Right lung (tissue), 2 donors: ENCODE measurements at regions not wholly inside any gene's neighbourhood (a gene's known extent, or its start where the extent isn't known, plus 50 kb on each side); places are given as distances from the start of the nearest gene placed in this dataset.

ENCODE experiments used
- DNase-seq, 2 donors: peaks; one replicate each; pipeline ENCODE4 v3.0.0-alpha.2; 2013

DNA sequence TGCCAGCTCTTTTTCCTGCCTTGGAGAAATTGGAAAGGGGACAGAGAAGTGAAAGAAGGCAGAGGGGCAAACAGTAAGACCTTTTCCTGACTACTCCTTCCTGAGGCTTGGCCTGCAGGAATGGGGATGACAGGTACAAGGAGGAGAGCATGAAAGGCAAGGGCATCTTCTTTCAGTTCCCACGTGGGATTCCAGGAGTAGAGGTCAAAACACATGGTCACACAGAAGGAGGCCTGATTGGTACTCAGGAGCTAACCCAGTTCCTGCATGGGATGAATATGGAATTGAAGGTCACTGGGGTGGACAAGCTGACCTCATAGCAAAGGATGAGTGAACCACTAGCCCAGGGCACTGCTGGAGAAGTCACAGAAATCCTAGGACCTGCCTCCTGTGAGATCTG is 112.5 kb upstream of the ZNF366 start:
- DNase-seq = no peak

DNA sequence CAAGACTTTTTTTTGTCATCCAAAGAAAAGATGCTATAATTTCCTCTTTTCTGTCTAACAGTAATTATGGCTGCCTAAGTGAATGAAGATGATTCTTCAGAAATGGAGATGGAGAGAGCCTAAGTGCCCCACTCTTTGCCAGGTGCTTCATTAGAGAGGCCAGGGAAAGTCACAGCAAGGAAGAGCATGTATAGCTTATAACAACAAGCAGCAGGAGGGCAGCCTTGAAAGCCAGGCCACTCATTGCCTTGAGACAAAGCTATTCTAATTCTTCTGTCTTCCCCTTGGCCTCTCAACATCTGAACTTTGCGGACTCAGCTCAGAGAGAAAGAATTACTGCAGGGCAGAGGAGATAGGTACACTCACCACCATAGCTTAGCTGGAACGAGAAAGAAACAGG is 112.0 kb upstream of the ZNF366 start:
- DNase-seq = no peak

DNA sequence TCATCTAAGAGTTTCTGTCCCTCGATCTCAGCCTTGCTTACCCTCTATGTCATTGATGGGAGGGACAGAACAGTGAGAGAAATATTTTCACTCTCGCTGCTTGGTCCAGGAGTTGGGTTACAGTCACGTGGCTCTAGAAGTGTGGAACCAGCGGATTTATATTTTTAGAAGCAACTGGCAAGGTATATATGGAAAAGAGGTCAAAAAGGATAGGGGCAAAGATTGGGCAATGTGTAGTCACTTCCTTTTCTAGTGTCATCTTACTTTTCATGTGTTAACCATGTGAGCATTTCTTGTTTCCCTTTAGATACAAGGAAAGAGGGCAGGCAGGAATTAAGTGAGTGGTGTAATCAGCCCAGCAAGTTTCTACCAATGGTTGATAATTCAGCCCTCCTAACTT is 111.5 kb upstream of the ZNF366 start:
- no peak for DNase-seq

DNA sequence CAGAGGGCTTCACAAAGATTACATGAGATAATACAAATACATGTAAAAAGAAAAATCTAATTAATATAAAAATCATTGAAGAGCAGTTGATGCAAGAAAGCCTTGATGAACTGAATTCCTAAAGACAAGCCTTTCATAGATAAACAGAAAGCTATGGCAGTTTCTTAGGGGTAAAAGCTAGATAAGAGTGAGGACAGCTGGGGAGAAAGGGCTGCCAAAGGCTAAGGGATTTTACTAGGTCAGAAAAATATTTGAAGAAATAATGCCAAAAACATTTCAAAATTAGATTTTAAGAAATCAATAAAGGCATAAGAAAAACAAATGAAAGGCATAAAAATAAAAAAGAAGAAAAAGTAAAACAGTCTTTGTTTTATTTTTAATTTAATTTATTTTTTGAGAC is 107.9 kb upstream of the ZNF366 start:
- no peak for DNase-seq

DNA sequence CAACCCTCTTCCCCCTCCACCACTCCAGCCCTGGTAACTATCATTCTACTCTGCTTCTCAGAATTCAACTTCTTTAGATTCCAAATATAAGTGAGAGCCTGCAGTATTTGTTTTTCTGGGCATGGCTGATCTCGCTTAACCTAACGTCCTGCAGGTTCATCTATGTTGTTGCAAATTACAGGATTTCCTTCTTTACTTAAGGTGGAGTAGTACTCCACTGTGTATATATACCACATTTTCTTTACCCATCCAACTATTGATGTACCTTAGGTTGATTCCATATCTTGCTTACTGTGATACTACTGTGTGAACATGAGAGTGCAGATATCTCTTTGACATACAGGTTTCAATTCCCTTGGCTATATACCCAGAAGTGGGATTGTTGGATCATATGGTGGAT is 106.3 kb upstream of the ZNF366 start:
- DNase-seq = no peak

DNA sequence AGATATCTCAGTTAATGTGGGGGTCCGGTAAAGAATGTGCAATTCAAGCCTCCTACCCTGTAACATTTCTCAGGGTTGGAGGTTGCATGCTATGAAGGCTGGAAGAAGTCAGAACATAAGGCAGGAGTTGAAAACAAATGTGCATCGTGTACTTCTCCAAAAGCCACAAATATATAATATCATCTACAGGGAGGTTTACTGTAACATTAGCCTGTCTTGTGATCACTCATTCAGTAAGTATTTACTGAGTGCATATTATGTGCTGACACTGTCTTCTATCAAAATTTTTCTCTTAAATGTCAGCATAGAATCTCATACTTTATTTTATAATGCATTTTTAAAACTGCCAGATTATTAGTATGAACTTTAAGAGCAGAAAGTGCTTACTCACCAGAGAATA is 105.6 kb upstream of the ZNF366 start:
- no peak for DNase-seq

DNA sequence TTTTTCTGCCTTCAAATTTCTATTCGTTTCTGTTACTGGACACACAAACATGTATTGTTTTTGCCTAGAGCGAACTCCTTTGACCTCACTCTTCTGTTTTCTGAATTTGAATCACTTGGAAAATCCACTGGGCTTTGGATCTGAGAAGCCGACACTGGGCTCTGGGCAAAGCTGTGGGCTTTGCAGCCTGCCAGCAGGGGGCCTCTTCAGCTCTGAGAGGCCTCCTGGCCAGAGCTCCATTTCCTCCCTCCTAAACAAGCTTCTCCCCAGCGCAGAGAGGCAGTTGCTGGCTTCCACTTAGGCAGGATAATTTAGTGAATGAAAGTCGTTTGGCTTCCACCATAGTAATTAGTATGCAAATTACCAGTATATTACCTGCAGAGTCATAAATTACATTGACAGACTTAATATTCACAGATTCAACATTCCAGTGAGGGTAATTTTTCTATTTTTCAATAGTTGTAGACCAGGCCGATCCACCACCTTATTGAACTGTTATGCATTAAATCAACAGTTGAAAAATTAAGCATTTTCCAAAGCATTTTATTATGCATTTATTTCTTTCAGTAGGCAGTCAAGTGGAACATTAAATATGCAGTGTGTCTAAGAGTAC is 104.0 kb upstream of the ZNF366 start:
- DNase-seq = peak; percentile 55 to 56

DNA sequence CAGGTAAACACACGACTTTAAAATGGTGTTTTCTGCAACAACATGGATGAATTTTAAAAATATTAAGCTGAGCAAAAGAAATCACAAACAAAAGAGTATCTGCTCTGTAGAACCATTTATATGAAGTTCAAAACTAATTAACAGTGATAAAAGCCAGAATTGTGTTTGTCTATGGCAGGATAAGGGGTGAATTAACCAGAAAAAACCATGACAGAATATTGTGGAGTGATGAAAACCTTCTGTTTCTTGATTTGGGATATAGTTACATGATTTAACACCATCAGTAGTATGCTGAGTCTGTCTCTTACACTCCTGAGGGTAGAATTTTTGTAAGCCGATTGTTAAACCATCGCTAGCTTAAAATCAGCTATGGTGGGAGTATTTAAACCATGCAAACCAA is 101.7 kb upstream of the ZNF366 start:
- DNase-seq = no peak

DNA sequence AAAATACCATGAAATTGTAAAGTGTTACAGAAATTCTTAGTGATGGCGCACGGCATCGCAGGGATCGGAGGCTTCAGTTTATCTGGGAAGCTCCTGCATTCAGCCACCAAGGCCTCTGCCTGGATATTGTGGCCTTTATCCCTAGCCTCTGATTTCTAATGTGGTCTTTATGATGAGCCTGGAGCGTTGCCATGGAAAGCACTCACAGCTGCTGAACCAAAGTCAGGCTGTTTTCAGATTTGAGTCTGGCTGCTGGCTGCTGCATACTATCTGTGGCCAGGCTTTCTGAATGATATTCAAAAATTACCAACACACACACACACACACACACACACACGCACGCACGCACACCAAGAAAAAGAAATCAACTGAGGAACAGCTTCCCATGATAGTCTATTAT is 101.1 kb upstream of the ZNF366 start:
- peak; percentile 86 for DNase-seq

DNA sequence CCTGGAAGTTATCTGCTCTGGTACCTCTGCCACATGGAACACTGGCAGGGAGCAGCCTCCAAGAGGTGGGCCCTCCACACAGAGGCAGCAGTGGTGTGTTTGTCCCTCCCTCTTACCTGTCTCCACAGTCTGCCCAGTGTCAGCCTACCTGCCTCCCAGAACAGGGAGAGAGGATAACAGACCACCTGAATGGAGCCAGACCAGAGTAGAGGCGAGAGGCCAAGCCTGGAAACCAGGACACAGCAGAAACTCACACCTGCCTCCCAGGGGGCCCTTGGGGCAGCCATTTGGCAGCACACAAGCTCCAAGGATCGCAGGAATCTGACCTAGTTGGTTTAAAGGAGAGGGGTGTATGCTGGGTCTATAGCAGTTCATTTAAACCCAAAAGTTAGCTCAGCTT is 100.2 kb upstream of the ZNF366 start:
- no peak for DNase-seq

DNA sequence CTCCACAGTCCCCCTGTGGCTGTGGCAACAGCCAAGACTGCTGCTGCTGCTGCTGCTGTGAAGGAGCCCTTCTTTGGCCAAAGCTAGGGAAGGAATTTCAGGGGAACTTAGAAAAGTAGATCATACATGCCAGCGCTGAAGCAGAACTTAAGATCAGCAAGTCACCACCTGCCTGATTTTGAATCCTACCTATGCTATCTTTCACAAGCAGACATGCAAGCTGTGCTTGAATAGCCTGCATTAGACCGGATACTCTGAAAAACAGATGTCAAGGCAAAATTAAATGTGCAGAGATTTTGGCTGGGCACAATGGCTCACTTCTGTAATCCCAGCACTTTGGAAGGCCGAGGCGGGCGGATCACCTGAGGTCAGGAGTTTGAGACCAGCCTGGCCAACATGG is 99.3 kb upstream of the ZNF366 start:
- DNase-seq = no peak

DNA sequence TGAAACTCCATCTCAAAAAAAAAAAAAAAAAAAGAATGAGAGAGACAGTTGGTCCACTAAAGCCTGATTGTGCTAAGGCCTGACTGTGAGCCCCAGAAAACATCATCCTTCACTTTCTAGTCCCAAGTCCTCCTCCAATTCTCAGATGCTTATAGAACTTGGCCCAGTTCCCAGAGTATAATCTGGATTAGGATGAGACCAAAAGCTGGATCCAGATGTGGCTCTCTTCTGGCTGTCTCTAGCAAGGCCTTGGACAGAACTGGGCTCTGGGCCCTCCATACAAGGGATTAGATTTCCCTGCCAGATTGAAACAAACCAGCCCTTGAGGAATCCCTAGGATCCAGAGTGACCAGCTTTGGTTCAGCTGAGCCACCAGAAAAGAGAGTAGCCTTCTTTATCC is 98.4 kb upstream of the ZNF366 start:
- no peak for DNase-seq

DNA sequence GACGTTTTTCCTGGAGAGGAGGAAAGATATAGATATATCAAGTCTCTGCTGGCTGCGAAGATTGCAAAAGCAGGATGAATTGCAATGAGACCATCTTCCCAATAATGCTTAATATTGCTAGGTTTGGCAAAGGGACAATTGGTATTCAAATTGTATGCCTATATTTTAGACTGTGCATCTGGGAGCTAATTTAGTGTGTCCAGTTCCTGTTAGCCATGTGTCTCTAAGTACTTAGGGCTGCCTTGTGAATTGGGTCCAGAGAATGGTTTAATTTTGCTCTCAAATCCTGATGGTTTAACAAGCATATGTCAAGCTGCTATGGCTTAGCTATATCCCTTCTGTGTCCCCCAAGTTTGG is 97.6 kb upstream of the ZNF366 start:
- no peak for DNase-seq

DNA sequence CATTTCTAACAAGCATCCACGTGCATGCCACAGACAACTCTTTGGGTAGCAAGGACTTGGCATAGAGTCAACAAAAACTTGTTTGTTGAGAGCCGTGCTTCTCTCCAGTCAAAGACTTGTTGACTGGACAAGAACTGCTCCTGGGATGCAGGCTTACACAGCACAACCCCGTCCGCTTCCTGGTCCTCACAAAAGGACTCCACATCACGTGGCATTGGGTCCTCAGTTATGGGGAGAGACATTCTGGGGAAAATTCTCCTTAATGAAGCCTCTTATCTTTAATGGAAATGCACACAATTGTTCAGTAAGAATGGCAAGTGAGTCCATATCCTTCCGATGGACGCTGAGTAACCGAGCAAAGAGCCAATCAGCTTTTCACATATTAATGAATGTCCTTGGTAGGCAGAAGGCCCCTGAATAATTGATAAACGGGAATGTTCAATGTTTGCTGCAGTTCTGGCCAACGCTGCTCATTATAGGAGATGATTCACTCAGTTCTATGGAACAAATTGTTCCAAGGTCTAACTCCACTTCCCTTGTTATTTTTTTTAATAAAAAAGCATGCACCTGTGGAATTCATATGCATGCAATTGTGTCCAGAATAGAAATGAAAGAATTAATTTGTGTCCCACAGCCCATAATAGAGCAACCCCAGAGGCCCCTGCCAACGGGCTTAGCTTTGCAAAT is 97.0 kb upstream of the ZNF366 start:
- DNase-seq = no peak

DNA sequence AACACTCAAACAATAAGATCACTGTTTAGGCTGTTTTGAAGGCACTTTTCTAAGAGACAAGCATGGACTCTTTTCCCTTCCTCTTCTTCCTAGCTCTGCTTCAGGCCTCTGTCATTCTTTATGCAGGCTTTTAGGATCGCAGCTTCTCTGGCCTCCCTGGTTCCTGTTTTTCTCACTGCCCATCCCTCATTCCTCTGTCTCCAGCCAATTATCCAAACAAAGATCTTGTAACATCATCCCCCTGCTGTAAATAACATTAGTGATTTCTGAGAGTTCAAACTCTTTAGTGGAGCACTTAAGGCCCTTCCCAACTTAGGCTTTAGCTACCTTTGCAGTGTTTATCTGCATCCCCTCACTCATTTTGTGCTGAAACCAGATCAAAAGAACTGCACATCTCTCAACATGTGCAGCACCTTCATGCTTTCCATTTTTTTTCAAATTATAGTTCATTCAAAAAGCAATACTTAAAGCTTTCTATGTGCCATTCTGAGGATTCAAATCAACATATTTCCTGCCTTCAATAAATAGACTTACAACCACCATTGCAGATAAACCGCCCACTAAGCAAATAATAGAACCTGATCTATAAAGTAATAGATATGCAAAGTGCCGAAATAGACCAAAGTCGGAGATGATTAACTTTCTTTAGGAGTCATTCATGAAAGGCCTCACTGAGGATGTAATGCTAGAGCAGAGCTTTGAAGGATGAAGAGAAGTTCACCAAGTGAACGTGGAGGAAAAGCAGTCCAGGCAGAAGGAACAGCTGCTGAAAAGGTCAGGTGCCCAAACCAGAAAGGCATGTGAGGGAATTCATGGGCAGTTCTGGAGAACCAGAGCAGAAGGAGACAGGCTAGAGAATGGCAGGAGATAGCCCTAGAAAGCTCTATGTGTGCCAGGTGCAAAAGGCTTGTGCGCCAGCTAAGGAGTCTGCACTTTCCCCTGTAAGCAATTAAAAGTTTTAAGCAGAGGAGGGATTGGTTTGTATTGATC is 95.8 kb upstream of the ZNF366 start:
- DNase-seq = no peak

DNA sequence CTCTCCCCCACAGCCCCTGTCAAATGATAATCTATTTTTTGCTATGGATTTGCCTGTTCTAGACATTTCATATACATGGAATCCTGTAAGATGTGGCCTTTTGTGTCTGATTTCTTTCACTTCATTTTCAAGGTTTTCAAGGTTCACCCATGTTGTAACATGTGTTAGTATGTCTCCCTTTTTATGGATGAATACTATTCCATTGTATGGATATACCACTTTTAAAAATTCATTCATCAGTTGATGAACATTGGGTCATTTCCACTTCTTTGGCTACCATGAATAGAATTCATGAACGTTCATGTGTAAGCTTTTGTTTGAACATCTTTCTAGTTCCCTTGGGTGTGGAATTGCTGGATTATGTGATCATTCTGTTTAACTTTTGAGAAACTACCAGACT is 94.7 kb upstream of the ZNF366 start:
- no peak for DNase-seq

DNA sequence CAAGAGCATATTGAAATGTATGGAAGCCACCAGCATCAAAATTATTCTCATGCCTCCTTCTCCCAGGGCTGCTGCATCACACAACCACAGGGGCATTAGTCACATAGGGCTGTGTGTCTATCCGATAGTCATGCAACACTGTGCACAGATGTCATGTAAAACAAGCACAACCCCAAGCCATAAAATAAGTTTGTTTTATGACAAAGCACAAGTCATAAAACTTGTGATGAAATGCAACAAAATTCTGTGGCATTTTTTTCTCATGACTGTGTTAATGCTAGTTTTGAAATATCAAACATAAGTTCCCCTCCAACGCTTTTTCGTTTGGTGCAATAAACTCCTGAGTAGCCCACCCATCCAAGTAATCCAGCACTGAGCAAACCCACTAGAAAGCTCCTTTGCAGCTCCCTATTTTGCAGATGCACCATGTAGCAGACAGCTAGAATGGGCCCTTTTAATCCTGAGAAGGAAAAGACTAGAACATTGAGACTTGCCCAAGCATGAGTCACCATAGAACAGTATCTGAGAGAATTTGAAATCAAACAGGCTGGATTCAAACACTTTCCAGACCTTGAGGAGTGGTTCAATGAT is 93.3 kb upstream of the ZNF366 start:
- no peak for DNase-seq

DNA sequence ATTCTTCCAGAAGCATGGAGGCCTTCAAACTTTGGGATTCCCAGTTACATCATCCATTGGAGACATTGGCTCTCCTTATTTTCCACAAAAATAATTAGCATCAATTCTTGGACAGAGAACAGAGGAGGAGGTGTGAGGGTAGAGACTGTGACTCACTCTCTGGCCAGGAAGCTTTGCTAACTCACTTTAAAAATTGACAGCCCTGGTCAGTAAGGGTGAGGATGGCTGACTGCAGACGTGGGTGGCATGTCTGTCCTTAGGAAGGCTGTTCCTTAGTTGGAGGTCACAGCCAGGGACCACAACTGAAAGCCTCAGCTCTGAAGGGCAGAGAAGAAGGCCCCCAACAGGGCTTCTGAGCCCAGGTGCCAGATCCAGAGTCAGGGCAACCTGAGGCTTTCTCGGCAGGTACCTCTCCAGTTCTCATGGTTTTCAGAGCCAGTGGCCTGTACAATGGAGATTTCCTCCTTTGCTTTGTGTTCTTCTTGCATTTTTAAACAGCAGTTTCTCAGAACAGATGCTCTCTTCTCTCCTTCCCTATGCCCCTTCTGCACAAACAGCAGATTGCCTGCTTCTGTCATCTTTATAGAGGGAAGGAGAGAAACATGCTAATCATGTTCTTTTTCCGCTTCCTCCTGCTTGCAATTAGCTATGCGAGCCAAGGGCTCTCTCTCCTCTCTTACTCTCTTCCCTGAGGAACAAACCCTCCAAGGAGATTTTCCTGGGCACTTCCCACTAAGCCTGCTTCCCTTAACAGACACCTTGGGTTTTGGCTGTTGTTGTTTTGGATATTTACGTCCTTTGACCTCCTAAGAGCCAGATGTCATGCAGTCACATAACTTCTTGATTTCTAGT is 92.5 kb upstream of the ZNF366 start:
- DNase-seq = no peak

DNA sequence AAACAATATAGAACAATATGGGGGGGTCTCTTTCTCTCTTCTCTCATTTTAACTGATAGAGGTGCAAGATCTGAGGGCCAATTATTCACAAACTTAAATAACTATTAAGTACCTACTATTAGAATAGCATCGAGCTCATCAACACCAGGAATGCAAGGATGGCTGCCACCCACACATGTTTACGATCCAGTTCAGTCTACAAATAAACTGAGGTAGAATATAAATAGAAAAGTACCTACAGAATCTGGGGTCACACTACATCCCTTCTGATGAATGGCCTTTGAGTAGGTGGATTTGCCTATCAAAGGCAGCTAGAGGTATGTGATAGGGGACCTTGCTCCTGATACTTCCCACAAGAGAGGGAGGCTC is 91.8 kb upstream of the ZNF366 start:
- DNase-seq = no peak

DNA sequence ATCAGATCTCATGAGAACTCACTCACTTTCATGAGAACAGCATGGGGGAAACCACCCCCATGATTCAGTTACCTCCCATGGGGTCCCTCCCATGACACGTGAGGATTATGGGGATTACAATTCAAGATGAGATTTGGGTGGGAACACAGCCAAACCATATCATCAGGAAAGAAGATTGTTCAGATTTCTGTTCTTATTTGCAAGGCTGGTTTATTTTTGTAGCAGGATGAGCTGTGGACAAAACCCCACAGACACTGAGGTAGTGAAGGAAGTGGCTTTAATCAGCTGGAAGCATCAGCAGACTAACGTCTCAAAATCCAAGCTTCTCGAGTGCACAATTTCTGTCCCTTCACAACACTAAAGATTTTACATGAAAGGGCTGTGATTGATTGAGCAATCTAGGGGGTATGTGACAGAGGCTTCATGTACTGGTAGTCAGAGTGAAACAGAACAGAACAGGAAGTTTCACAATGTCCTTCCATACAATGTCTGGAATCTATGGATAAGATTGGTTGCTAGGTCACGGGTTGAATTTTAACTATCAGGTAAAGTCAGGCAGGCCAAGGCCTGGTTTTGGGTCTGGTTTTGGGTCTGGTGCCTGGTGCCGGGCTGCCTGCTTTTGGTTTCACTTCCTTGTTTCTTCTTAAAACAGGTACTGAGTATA is 91.3 kb upstream of the ZNF366 start:
- DNase-seq = no peak

DNA sequence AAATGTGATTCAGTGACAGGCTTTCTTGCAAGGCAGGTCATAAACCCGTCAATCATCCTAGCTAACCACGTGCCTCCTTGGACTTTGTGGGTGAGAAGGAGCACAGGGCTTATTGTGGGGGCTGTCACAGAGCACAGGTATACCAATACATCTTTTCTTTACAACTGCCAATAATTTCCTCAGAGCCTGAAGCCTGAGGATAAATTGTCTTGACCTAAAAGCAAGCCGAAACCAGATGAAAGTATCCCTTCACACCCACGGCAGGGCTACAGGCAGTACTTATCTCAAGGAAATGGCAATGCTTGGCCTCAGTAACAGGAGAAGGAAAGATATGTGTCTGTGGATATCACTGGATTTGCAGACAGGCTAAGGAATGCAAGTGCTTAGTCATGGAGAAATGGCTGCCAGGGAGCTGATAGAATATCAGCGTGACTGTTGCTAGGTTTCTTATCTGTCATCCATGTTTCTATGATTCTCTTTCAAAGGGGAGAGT is 90.3 kb upstream of the ZNF366 start:
- no peak for DNase-seq
